ENCODE measurements at regions not wholly inside any gene's neighbourhood (a gene's known extent, or its start where the extent isn't known, plus 50 kb on each side); places are given as distances from the start of the nearest gene placed in this dataset.

GRCh38 chr11:15699978-15700377, 585.3 kb downstream of the INSC start (continued):
- no peak for TF ChIP-seq ZNF212 (CRISPR knock-in tag; IDR thresholded peaks at IDR 0.05)
- peak; percentile 68 for TF ChIP-seq TCF3 (CRISPR knock-in tag; IDR thresholded peaks at IDR 0.05)
- no peak for TF ChIP-seq CBX2 (IDR thresholded peaks at IDR 0.05; ENCODE audit: insufficient read depth, low read length, poor library complexity, severe bottlenecking)
- TF ChIP-seq CHD2 (IDR thresholded peaks at IDR 0.05; ENCODE audit: low read depth, low read length), result no peak
- no peak for TF ChIP-seq FOXA1 (IDR thresholded peaks at IDR 0.05; ENCODE audit: borderline replicate concordance)
- no peak for TF ChIP-seq TFAM (CRISPR knock-in tag; conservative IDR thresholded peaks at IDR 0.05)
- no peak for TF ChIP-seq ZNF764 (CRISPR knock-in tag; IDR thresholded peaks at IDR 0.05; ENCODE audit: low read depth)
- TF ChIP-seq BCLAF1 (IDR thresholded peaks at IDR 0.05; ENCODE audit: borderline replicate concordance in 1 of 2, control insufficient read depth in 1 of 2, low read depth in 2 of 2, low read length in 1 of 2), result no peak
- TF ChIP-seq MAFF (IDR thresholded peaks at IDR 0.05; ENCODE audit: low read length), result no peak
- TF ChIP-seq CSDE1 (IDR thresholded peaks at IDR 0.05), result no peak
- TF ChIP-seq ZNF589 (CRISPR knock-in tag; IDR thresholded peaks at IDR 0.05; ENCODE audit: low read depth), result no peak
- 0 out of 4 replicates have a peak, but pooled peaks of 1 of the 2 experiments have one; percentile 28 for TF ChIP-seq TBL1XR1 (IDR thresholded peaks at IDR 0.05; ENCODE audit: low read length in 2 of 2)
- no peak for TF ChIP-seq IFI16 (CRISPR knock-in tag; IDR thresholded peaks at IDR 0.05)
- no peak for TF ChIP-seq ZNF507 (tag; conservative IDR thresholded peaks at IDR 0.05)
- TF ChIP-seq CC2D1A (IDR thresholded peaks at IDR 0.05), result no peak
- TF ChIP-seq FOXO4 (CRISPR knock-in tag; IDR thresholded peaks at IDR 0.05), result no peak
- TF ChIP-seq HDAC6 (IDR thresholded peaks at IDR 0.05; ENCODE audit: low read depth, low read length), result no peak
